Panc1 (cell line): ENCODE measurements at regions not wholly inside any gene's neighbourhood (a gene's known extent, or its start where the extent isn't known, plus 50 kb on each side); places are given as distances from the start of the nearest gene placed in this dataset.

Experiments
- CTCF ChIP-seq: fragments of 450-650 bp; IDR thresholded peaks from 2 replicates; pipeline ENCODE4 v1.5.1; 2017; ENCODE audit warnings: mild to moderate bottlenecking
- POLR2AphosphoS5 ChIP-seq: IDR thresholded peaks from 2 replicates; pipeline ENCODE4 v1.6.1; 2012; ENCODE audit warnings: mild to moderate bottlenecking, low read depth, low read length, moderate library complexity
- REST ChIP-seq, 2 experiments: IDR thresholded peaks; 2 replicates each; pipeline ENCODE4 v1.6.1; 2011 to 2012; ENCODE audit warnings: low read depth in 2 of 2, control low read depth in 1 of 2, low read length in 1 of 2, mild to moderate bottlenecking in 1 of 2, moderate library complexity in 1 of 2; ENCODE audit not compliant: insufficient read depth in 1 of 2
- SIN3A ChIP-seq: IDR thresholded peaks from 2 replicates; pipeline ENCODE4 v1.6.1; 2012; ENCODE audit warnings: low read depth, mild to moderate bottlenecking, low read length, moderate library complexity, borderline replicate concordance; ENCODE audit not compliant: insufficient read depth
- TCF7L2 ChIP-seq: IDR thresholded peaks from 2 replicates; pipeline ENCODE4 v1.6.1; 2011; ENCODE audit warnings: mild to moderate bottlenecking, low read depth, low read length, inconsistent platforms

GRCh38 chrX:42992199-42992943, 214.4 kb upstream of the PPP1R2C start:
- TF ChIP-seq SIN3A = no peak
- no peak for TF ChIP-seq CTCF
- no peak for TF ChIP-seq POLR2AphosphoS5
- no peak for TF ChIP-seq REST (IDR thresholded peaks at IDR 0.05; ENCODE audit: insufficient read depth in 1 of 2, low read depth in 2 of 2, low read length in 1 of 2)
- TF ChIP-seq TCF7L2 = no peak
